CD4-positive, alpha-beta T cell treated with Interferon alpha-2 for 1 hour (primary cell): ENCODE measurements at regions not wholly inside any gene's neighbourhood (a gene's known extent, or its start where the extent isn't known, plus 50 kb on each side); places are given as distances from the start of the nearest gene placed in this dataset.
"Not testable (repeated sequence)": the region's sequence is repeated elsewhere in the genome, so short reads cannot be mapped to it uniquely, and the experiment has no call there.

Experiments
- DNase-seq, 2 donors: peaks; one replicate each; pipeline ENCODE4 v3.0.0-alpha.2; 2020 to 2022

GRCh38 chr7:119908948-119909347 is 364.0 kb upstream of the KCND2 start:
- no peak for DNase-seq

- DNase-seq, result not testable (repeated sequence)
Measured at GRCh38 chr7:119914119-119914518, 358.9 kb upstream of the KCND2 start.

- DNase-seq, result no peak
Measured at GRCh38 chr7:119916501-119916900, 356.5 kb upstream of the KCND2 start.

- no peak for DNase-seq
Measured at GRCh38 chr7:119918185-119918584, 354.8 kb upstream of the KCND2 start.

GRCh38 chr7:119919986-119920385 is 353.0 kb upstream of the KCND2 start:
- DNase-seq, result no peak

- no peak for DNase-seq
Measured at GRCh38 chr7:119925581-119926289, 347.2 kb upstream of the KCND2 start.

- no peak for DNase-seq
Measured at GRCh38 chr7:119929891-119930290, 343.1 kb upstream of the KCND2 start.

- DNase-seq, result no peak
Measured at GRCh38 chr7:119931230-119931824, 341.6 kb upstream of the KCND2 start.

GRCh38 chr7:119935418-119936025 is 337.5 kb upstream of the KCND2 start:
- no peak for DNase-seq

- DNase-seq, result no peak
Measured at GRCh38 chr7:119936836-119937235, 336.1 kb upstream of the KCND2 start.

GRCh38 chr7:119937745-119938144 is 335.2 kb upstream of the KCND2 start:
- no peak for DNase-seq

- no peak for DNase-seq
Measured at GRCh38 chr7:119943942-119944600, 328.9 kb upstream of the KCND2 start.

- DNase-seq, result no peak
Measured at GRCh38 chr7:119944601-119944972, 328.4 kb upstream of the KCND2 start.

GRCh38 chr7:119945822-119946221 is 327.2 kb upstream of the KCND2 start:
- no peak for DNase-seq

- no peak for DNase-seq
Measured at GRCh38 chr7:119949053-119949452, 323.9 kb upstream of the KCND2 start.

GRCh38 chr7:119950390-119951041 is 322.5 kb upstream of the KCND2 start:
- not testable (repeated sequence) for DNase-seq

GRCh38 chr7:119951614-119952013 is 321.4 kb upstream of the KCND2 start:
- DNase-seq, result not testable (repeated sequence)

GRCh38 chr7:119957335-119957734 is 315.6 kb upstream of the KCND2 start:
- no peak for DNase-seq

GRCh38 chr7:119959811-119960210 is 313.2 kb upstream of the KCND2 start:
- DNase-seq, result no peak

GRCh38 chr7:119963654-119964053 is 309.3 kb upstream of the KCND2 start:
- no peak for DNase-seq

GRCh38 chr7:119964065-119964464 is 308.9 kb upstream of the KCND2 start:
- DNase-seq, result no peak

- DNase-seq, result no peak
Measured at GRCh38 chr7:119964788-119965542, 308.0 kb upstream of the KCND2 start.

- DNase-seq, result no peak
Measured at GRCh38 chr7:119967221-119967620, 305.8 kb upstream of the KCND2 start.
